Stromal cell of bone marrow (primary cell): ENCODE measurements at regions not wholly inside any gene's neighbourhood (a gene's known extent, or its start where the extent isn't known, plus 50 kb on each side); places are given as distances from the start of the nearest gene placed in this dataset.
A peak's percentile ranks its signal among the peaks of the same experiment; 100 is the strongest.
"Not testable (repeated sequence)": the region's sequence is repeated elsewhere in the genome, so short reads cannot be mapped to it uniquely, and the experiment has no call there.

Source experiments
- DNase-seq: peaks from one replicate; pipeline ENCODE4 v3.0.0-alpha.2; 2012; ENCODE audit warnings: low read depth

GRCh38 chr21:32940079-32941014, 85.4 kb upstream of the OLIG2 start:
- no peak for DNase-seq

GRCh38 chr21:32941263-32941662, 84.5 kb upstream of the OLIG2 start:
- DNase-seq, result no peak

- DNase-seq, result peak; percentile 3
These were observed 79.1 kb upstream of the OLIG2 start for GRCh38 chr21:32946654-32947053.

GRCh38 chr21:32947736-32948135, 78.0 kb upstream of the OLIG2 start:
- DNase-seq, result no peak

- no peak for DNase-seq
These were observed 76.0 kb upstream of the OLIG2 start for GRCh38 chr21:32949701-32950100.

- DNase-seq, result no peak
These were observed 74.7 kb upstream of the OLIG2 start for GRCh38 chr21:32951041-32951440.

- no peak for DNase-seq
These were observed 71.4 kb upstream of the OLIG2 start for GRCh38 chr21:32954353-32954752.

GRCh38 chr21:32955311-32956060, 70.2 kb upstream of the OLIG2 start:
- DNase-seq, result no peak

- no peak for DNase-seq
These were observed 69.6 kb upstream of the OLIG2 start for GRCh38 chr21:32956061-32956656.

- no peak for DNase-seq
These were observed 68.2 kb upstream of the OLIG2 start for GRCh38 chr21:32957545-32957944.

- DNase-seq, result no peak
These were observed 67.3 kb upstream of the OLIG2 start for GRCh38 chr21:32958288-32959002.

GRCh38 chr21:32962268-32962667, 63.5 kb upstream of the OLIG2 start:
- DNase-seq, result no peak

- no peak for DNase-seq
These were observed 60.5 kb upstream of the OLIG2 start for GRCh38 chr21:32965129-32965680.

GRCh38 chr21:32966120-32966519, 59.6 kb upstream of the OLIG2 start:
- DNase-seq, result no peak

GRCh38 chr21:32968103-32968502, 57.6 kb upstream of the OLIG2 start:
- not testable (repeated sequence) for DNase-seq

- no peak for DNase-seq
These were observed 51.1 kb upstream of the OLIG2 start for GRCh38 chr21:32974653-32975052.

GRCh38 chr21:32975811-32976431, 49.8 kb upstream of the OLIG2 start:
- no peak for DNase-seq
